ENCODE measurements at regions not wholly inside any gene's neighbourhood (a gene's known extent, or its start where the extent isn't known, plus 50 kb on each side); places are given as distances from the start of the nearest gene placed in this dataset.
A peak's percentile ranks its signal among the peaks of the same experiment; 100 is the strongest.

GRCh38 chr16:86828202-86828601, 249.9 kb downstream of the FOXL1 start:
- H3K4me1 ChIP-seq (ENCODE audit: control insufficient read depth, insufficient read depth, low read length): no peaks in the 10 kb centered on the region
- intact Hi-C loops (cut with micrococcal nuclease): no loop called here
- no peak overlapping the region for H3K4me3 ChIP-seq (ENCODE audit: low read length)
- H3K9me3 ChIP-seq (ENCODE audit: control insufficient read depth, insufficient read depth, low read length): no peaks in the 10 kb centered on the region
- no peaks in the 10 kb centered on the region for H3K9me3 Mint-ChIP-seq
- no peak for ATAC-seq
- H3K4me1 Mint-ChIP-seq: peaks cover under 1 to 3% of the 10 kb centered on the region in 2 donors
- DNase-seq: no peak
- WGBS (ENCODE audit: insufficient coverage): 84% methylated on average over 6 of the region's 6 CpGs
- TF ChIP-seq CTCF (IDR thresholded peaks at IDR 0.05): no peak
- no peaks in the 10 kb centered on the region for H3K36me3 ChIP-seq (ENCODE audit: control insufficient read depth, insufficient read depth, low read length)
- no peak overlapping the region for H3K27ac Mint-ChIP-seq
- H3K27ac ChIP-seq (ENCODE audit: low read length): no peak overlapping the region
- no peaks in the 10 kb centered on the region for H3K36me3 Mint-ChIP-seq
- H3K27me3 ChIP-seq (ENCODE audit: control insufficient read depth, insufficient read depth, low read length): no peaks in the 10 kb centered on the region
- no peak overlapping the region for H3K4me3 Mint-ChIP-seq
- peaks cover 30 to 57% of the 10 kb centered on the region in 2 donors for H3K27me3 Mint-ChIP-seq (ENCODE audit: low read depth in 2 of 2)

GRCh38 chr16:86828653-86829052, 250.3 kb downstream of the FOXL1 start:
- Histone ChIP-seq H3K9me3 (ENCODE audit: control insufficient read depth, insufficient read depth, low read length) (no peaks in the 10 kb centered on the region), H3K36me3 (ENCODE audit: control insufficient read depth, insufficient read depth, low read length) (no peaks in the 10 kb centered on the region), H3K27ac (ENCODE audit: low read length) (no peak overlapping the region), H3K27me3 (ENCODE audit: control insufficient read depth, insufficient read depth, low read length) (no peaks in the 10 kb centered on the region), H3K4me3 (ENCODE audit: low read length) (no peak overlapping the region), H3K4me1 (ENCODE audit: control insufficient read depth, insufficient read depth, low read length) (no peaks in the 10 kb centered on the region)
- H3K36me3 Mint-ChIP-seq: no peaks in the 10 kb centered on the region
- DNase-seq: no peak
- H3K27me3 Mint-ChIP-seq (ENCODE audit: low read depth in 2 of 2): peaks cover 30 to 54% of the 10 kb centered on the region in 2 donors
- H3K27ac Mint-ChIP-seq: no peak overlapping the region
- no peak for ATAC-seq
- peaks cover 4 to 6% of the 10 kb centered on the region in 2 donors for H3K4me1 Mint-ChIP-seq
- intact Hi-C loops (cut with micrococcal nuclease): no loop called here
- TF ChIP-seq CTCF (IDR thresholded peaks at IDR 0.05): no peak
- no peak overlapping the region for H3K4me3 Mint-ChIP-seq
- H3K9me3 Mint-ChIP-seq: no peaks in the 10 kb centered on the region
- WGBS (ENCODE audit: insufficient coverage): 77% methylated on average over 11 of the region's 11 CpGs

DNA sequence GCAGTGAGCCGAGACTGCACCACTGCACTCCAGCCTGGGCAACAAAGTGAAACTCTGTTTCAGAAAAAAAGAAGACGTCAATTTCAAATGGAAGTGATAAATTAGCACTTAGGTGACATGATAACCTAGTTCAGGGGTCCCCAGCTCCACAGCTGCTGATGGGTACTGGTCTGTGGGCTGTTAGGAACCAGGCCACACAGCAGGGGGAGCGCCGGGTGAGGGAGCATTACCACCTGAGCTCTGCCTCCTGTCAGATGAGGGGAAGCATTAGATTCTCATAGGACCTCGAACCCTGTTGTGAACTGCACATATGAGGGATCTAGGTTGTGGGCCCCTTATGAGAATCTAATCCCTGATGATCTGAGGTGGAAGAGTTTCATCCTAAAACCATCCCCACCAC, 253.0 kb downstream of the FOXL1 start:
- H3K36me3 Mint-ChIP-seq: no peaks in the 10 kb centered on the region
- H3K27me3 ChIP-seq (ENCODE audit: control insufficient read depth, insufficient read depth, low read length): no peaks in the 10 kb centered on the region
- no peaks in the 10 kb centered on the region for H3K9me3 Mint-ChIP-seq
- H3K27ac ChIP-seq (ENCODE audit: low read length): no peak overlapping the region
- WGBS (ENCODE audit: insufficient coverage): 83% methylated on average over 5 of the region's 5 CpGs
- no peak for DNase-seq
- H3K4me1 ChIP-seq (ENCODE audit: control insufficient read depth, insufficient read depth, low read length): no peaks in the 10 kb centered on the region
- H3K4me3 ChIP-seq (ENCODE audit: low read length): no peak overlapping the region
- peaks cover 23 to 42% of the 10 kb centered on the region in 2 donors for H3K27me3 Mint-ChIP-seq (ENCODE audit: low read depth in 2 of 2)
- no peak for ATAC-seq
- TF ChIP-seq CTCF (IDR thresholded peaks at IDR 0.05): no peak
- peaks cover 4 to 6% of the 10 kb centered on the region in 2 donors for H3K4me1 Mint-ChIP-seq
- H3K9me3 ChIP-seq (ENCODE audit: control insufficient read depth, insufficient read depth, low read length): no peaks in the 10 kb centered on the region
- intact Hi-C loops (cut with micrococcal nuclease): no loop called here
- no peak overlapping the region for H3K27ac Mint-ChIP-seq
- H3K36me3 ChIP-seq (ENCODE audit: control insufficient read depth, insufficient read depth, low read length): no peaks in the 10 kb centered on the region
- H3K4me3 Mint-ChIP-seq: no peak overlapping the region

GRCh38 chr16:86833136-86833535, 254.8 kb downstream of the FOXL1 start:
- Mint-ChIP-seq H3K9me3 (no peaks in the 10 kb centered on the region), H3K36me3 (no peaks in the 10 kb centered on the region), H3K27ac (no peak overlapping the region), H3K4me3 (peak overlapping the region; percentile 25), H3K4me1 (peaks cover 4 to 6% of the 10 kb centered on the region in 2 donors), H3K27me3 (ENCODE audit: low read depth in 2 of 2) (peaks cover 10 to 24% of the 10 kb centered on the region in 2 donors)
- Histone ChIP-seq H3K36me3 (ENCODE audit: control insufficient read depth, insufficient read depth, low read length) (no peaks in the 10 kb centered on the region), H3K27me3 (ENCODE audit: control insufficient read depth, insufficient read depth, low read length) (no peaks in the 10 kb centered on the region), H3K9me3 (ENCODE audit: control insufficient read depth, insufficient read depth, low read length) (no peaks in the 10 kb centered on the region), H3K4me1 (ENCODE audit: control insufficient read depth, insufficient read depth, low read length) (no peaks in the 10 kb centered on the region), H3K27ac (ENCODE audit: low read length) (peak overlapping the region; percentile 30), H3K4me3 (ENCODE audit: low read length) (no peak overlapping the region)
- WGBS (ENCODE audit: insufficient coverage): 68% methylated on average over 9 of the region's 9 CpGs
- no peak for DNase-seq
- intact Hi-C loops (cut with micrococcal nuclease): no loop called here
- ATAC-seq: peak in 2 of 3 donors; percentile 60 to 70
- no peak for TF ChIP-seq CTCF (IDR thresholded peaks at IDR 0.05)

Measured in natural killer cell (primary cell).